ENCODE measurements at regions not wholly inside any gene's neighbourhood (a gene's known extent, or its start where the extent isn't known, plus 50 kb on each side); places are given as distances from the start of the nearest gene placed in this dataset.

GRCh38 chr7:19369806-19370205 lies 224.6 kb upstream of the FERD3L start:
- TF ChIP-seq, protein P1, sequence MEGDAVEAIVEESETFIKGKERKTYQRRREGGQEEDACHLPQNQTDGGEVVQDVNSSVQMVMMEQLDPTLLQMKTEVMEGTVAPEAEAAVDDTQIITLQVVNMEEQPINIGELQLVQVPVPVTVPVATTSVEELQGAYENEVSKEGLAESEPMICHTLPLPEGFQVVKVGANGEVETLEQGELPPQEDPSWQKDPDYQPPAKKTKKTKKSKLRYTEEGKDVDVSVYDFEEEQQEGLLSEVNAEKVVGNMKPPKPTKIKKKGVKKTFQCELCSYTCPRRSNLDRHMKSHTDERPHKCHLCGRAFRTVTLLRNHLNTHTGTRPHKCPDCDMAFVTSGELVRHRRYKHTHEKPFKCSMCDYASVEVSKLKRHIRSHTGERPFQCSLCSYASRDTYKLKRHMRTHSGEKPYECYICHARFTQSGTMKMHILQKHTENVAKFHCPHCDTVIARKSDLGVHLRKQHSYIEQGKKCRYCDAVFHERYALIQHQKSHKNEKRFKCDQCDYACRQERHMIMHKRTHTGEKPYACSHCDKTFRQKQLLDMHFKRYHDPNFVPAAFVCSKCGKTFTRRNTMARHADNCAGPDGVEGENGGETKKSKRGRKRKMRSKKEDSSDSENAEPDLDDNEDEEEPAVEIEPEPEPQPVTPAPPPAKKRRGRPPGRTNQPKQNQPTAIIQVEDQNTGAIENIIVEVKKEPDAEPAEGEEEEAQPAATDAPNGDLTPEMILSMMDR (IDR thresholded peaks at IDR 0.05): no peak
- Histone ChIP-seq H3K9me3 (no peaks in the 10 kb centered on the region), H3K4me3 (no peak overlapping the region), H3K36me3 (no peaks in the 10 kb centered on the region), H3K27me3 (no peaks in the 10 kb centered on the region), H3K4me1 (no peaks in the 10 kb centered on the region), H3K27ac (no peak overlapping the region)
- ATAC-seq (no peak), FAIRE-seq (no peak), DNase-seq (no peak)
- intact Hi-C loops (cut with DNase I): no loop called here
- 36 to 48% methylated on average over 4 of the region's 4 CpGs for WGBS, 2 donors

GRCh38 chr7:19369182-19369581 lies 224.0 kb upstream of the FERD3L start:
- no peak for FAIRE-seq

DNA sequence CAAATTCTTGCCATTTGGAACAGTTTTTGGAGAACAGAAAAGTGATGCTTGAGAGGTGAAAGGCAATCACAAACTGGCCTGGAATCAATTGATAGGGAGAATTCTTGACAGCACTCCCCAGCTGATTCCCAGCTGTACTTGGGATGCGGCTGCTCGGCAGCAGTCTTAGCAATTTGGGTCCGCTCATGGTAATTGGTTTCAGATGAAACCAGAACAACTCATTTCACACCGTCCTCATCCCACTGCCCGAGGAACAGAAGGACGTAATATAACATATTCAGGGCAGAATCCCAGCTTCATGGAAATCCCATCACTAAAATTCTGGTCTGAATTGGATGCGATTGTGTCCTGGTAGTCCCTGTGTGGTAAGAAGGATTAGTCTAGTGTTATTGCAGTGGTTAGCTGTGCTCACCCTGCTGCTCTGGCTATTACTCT lies 223.3 kb upstream of the FERD3L start:
- H3K4me3 ChIP-seq: no peak overlapping the region
- H3K27me3 ChIP-seq: no peaks in the 10 kb centered on the region
- no peaks in the 10 kb centered on the region for H3K4me1 ChIP-seq
- H3K36me3 ChIP-seq: no peaks in the 10 kb centered on the region
- ATAC-seq (no peak), DNase-seq (no peak), FAIRE-seq (no peak)
- TF ChIP-seq, protein P1 (IDR thresholded peaks at IDR 0.05): no peak
- no peaks in the 10 kb centered on the region for H3K9me3 ChIP-seq
- intact Hi-C loops (cut with DNase I): no loop called here
- no peak overlapping the region for H3K27ac ChIP-seq
- 66 to 88% methylated on average over 7 of the region's 7 CpGs for WGBS, 2 donors

More at GRCh38 chr7:19369182-19369581, 224.0 kb upstream of the FERD3L start:
- 32 to 47% methylated on average over 2 of the region's 2 CpGs for WGBS, 2 donors
- ATAC-seq (no peak), DNase-seq (no peak)
- no peaks in the 10 kb centered on the region for H3K4me1 ChIP-seq
- no peaks in the 10 kb centered on the region for H3K36me3 ChIP-seq
- H3K9me3 ChIP-seq: no peaks in the 10 kb centered on the region
- TF ChIP-seq, protein P1 (IDR thresholded peaks at IDR 0.05): no peak
- intact Hi-C loops (cut with DNase I): no loop called here
- no peaks in the 10 kb centered on the region for H3K27me3 ChIP-seq
- H3K4me3 ChIP-seq: no peak overlapping the region
- H3K27ac ChIP-seq: no peak overlapping the region

DNA sequence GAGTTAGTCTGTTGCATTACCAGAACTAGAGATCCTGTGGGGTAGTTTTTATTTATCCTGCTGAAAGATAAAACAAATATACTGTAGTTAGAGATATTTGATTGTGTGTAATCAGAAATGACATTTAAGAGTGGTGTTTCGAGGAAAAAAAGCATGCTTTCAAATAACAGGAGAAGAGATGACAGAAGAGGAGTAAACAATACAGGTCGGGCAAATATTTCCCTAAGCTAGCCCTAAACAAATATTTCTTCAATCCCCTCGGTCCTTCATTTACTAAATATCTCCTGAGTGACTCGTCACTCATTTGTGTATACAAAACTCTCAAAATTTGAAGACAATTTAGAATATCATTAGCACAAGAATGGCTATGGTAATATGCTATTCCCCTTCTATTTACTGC lies 219.7 kb upstream of the FERD3L start:
- intact Hi-C loops (cut with DNase I): no loop called here
- no peak for ATAC-seq
- no peak for DNase-seq
- H3K4me3 ChIP-seq: no peak overlapping the region
- no peaks in the 10 kb centered on the region for H3K4me1 ChIP-seq
- H3K36me3 ChIP-seq: no peaks in the 10 kb centered on the region
- no peaks in the 10 kb centered on the region for H3K27me3 ChIP-seq
- H3K9me3 ChIP-seq: no peaks in the 10 kb centered on the region
- H3K27ac ChIP-seq: no peak overlapping the region
- TF ChIP-seq, protein P1 (IDR thresholded peaks at IDR 0.05): no peak
- no peak for FAIRE-seq
- 21 to 23% methylated on average over 4 of the region's 4 CpGs for WGBS, 2 donors

- intact Hi-C loops (cut with DNase I): no loop called here
- H3K27me3 ChIP-seq: no peaks in the 10 kb centered on the region
- no peak for ATAC-seq
- no peak for DNase-seq
- H3K27ac ChIP-seq: no peak overlapping the region
- TF ChIP-seq, protein P1 (IDR thresholded peaks at IDR 0.05): no peak
- WGBS, 2 donors: 68 to 85% methylated on average over 2 of the region's 2 CpGs
- no peak overlapping the region for H3K4me3 ChIP-seq
- H3K9me3 ChIP-seq: no peaks in the 10 kb centered on the region
- H3K4me1 ChIP-seq: no peaks in the 10 kb centered on the region
- no peaks in the 10 kb centered on the region for H3K36me3 ChIP-seq
- FAIRE-seq: no peak
Measured at GRCh38 chr7:19362099-19362498, 216.9 kb upstream of the FERD3L start.
